ENCODE measurements at regions not wholly inside any gene's neighbourhood (a gene's known extent, or its start where the extent isn't known, plus 50 kb on each side); places are given as distances from the start of the nearest gene placed in this dataset.
"Not testable (repeated sequence)": the region's sequence is repeated elsewhere in the genome, so short reads cannot be mapped to it uniquely, and the experiment has no call there.

- DNase-seq (ENCODE audit: low read depth in 4 of 4, low spot score in 2 of 4), result no peak
Observed at GRCh38 chr14:101616202-101616601, 54.9 kb downstream of the DIO3 start.

- no peak for DNase-seq (ENCODE audit: low read depth in 4 of 4, low spot score in 2 of 4)
Observed at GRCh38 chr14:101619484-101619883, 58.2 kb downstream of the DIO3 start.

- no peak for DNase-seq (ENCODE audit: low read depth in 4 of 4, low spot score in 2 of 4)
Observed at GRCh38 chr14:101620031-101620788, 58.9 kb downstream of the DIO3 start.

- DNase-seq (ENCODE audit: low read depth in 4 of 4, low spot score in 2 of 4), result no peak
Observed at GRCh38 chr14:101620821-101621785, 59.8 kb downstream of the DIO3 start.

GRCh38 chr14:101622251-101623076, 61.2 kb downstream of the DIO3 start:
- no peak for DNase-seq (ENCODE audit: low read depth in 4 of 4, low spot score in 2 of 4)

- no peak for DNase-seq (ENCODE audit: low read depth in 4 of 4, low spot score in 2 of 4)
Observed at GRCh38 chr14:101623077-101623372, 61.7 kb downstream of the DIO3 start.

- DNase-seq (ENCODE audit: low read depth in 4 of 4, low spot score in 2 of 4), result peak in 1 of 4 donors; percentile 4
Observed at GRCh38 chr14:101623685-101624444, 62.6 kb downstream of the DIO3 start.

GRCh38 chr14:101624536-101624935, 63.2 kb downstream of the DIO3 start:
- DNase-seq (ENCODE audit: low read depth in 4 of 4, low spot score in 2 of 4), result peak in 3 of 4 donors; percentile 3 to 22 (median 8)

GRCh38 chr14:101625336-101626097, 64.2 kb downstream of the DIO3 start:
- DNase-seq (ENCODE audit: low read depth in 4 of 4, low spot score in 2 of 4), result no peak

GRCh38 chr14:101626331-101626730, 65.0 kb downstream of the DIO3 start:
- no peak for DNase-seq (ENCODE audit: low read depth in 4 of 4, low spot score in 2 of 4)

- DNase-seq (ENCODE audit: low read depth in 4 of 4, low spot score in 2 of 4), result no peak
Observed at GRCh38 chr14:101627915-101628262, 66.6 kb downstream of the DIO3 start.

GRCh38 chr14:101628471-101628966, 67.2 kb downstream of the DIO3 start:
- DNase-seq (ENCODE audit: low read depth in 4 of 4, low spot score in 2 of 4), result peak; percentile 25 to 40 (median 31)

- no peak for DNase-seq (ENCODE audit: low read depth in 4 of 4, low spot score in 2 of 4)
Observed at GRCh38 chr14:101628975-101629374, 67.7 kb downstream of the DIO3 start.

GRCh38 chr14:101630056-101630965, 69.0 kb downstream of the DIO3 start:
- DNase-seq (ENCODE audit: low read depth in 4 of 4, low spot score in 2 of 4), result no peak

- DNase-seq (ENCODE audit: low read depth in 4 of 4, low spot score in 2 of 4), result no peak
Observed at GRCh38 chr14:101631199-101631598, 69.9 kb downstream of the DIO3 start.

GRCh38 chr14:101631970-101632369, 70.7 kb downstream of the DIO3 start:
- not testable (repeated sequence) for DNase-seq (ENCODE audit: low read depth in 4 of 4, low spot score in 2 of 4)

- DNase-seq (ENCODE audit: low read depth in 4 of 4, low spot score in 2 of 4), result no peak
Observed at GRCh38 chr14:101632520-101632919, 71.2 kb downstream of the DIO3 start.

- DNase-seq (ENCODE audit: low read depth in 4 of 4, low spot score in 2 of 4), result no peak
Observed at GRCh38 chr14:101633276-101633675, 72.0 kb downstream of the DIO3 start.

Measured in left renal cortex interstitium (tissue), 4 donors.